HepG2 (cell line): ENCODE measurements at regions not wholly inside any gene's neighbourhood (a gene's known extent, or its start where the extent isn't known, plus 50 kb on each side); places are given as distances from the start of the nearest gene placed in this dataset.

Source experiments
- ATAC-seq: fragments of 200-7000 bp; cut with Tn5 transposase; 3 replicates; pipeline ENCODE4 v1.9.1; 2020; ENCODE audit warnings: mild to moderate bottlenecking, moderate library complexity
- BruUV-seq: library from RNA; stranded (reverse); fragments of 400-500 nt; replicated peaks from 2 replicates; lab custom pipeline; 2021; lab: Mats Ljungman, UMichigan
- CTCF ChIA-PET: fragments of 300-600 bp; formaldehyde crosslinking; extraction: SDS; loops from one replicate; lab custom pipeline; 2021; ENCODE audit warnings: low total read pairs, inconsistent platforms, low intra/inter-chr PET ratio; lab: Yijun Ruan, JAX
- POLR2A ChIA-PET: fragments of 350-600 bp; sonication (Branson Sonifier 250); formaldehyde crosslinking; loops from one replicate; lab custom pipeline; 2020; ENCODE audit warnings: antibody characterized with exemption, inconsistent platforms; lab: Yijun Ruan, JAX
- DNase-seq: peaks from one replicate; pipeline ENCODE4 v3.0.0-alpha.2; 2015; ENCODE audit warnings: low spot score
- FAIRE-seq: peaks from 3 replicates; lab custom pipeline; 2011; peaks lifted over from hg19 to GRCh38; lab: Jason Lieb, UNC
- H2AFZ ChIP-seq: one replicate; pipeline ENCODE4 v1.6.1; 2011; ENCODE audit warnings: low read length, inconsistent platforms
- H3K27ac ChIP-seq: fragments of 300-600 bp; 3 replicates; pipeline ENCODE4 v1.8.0; 2011; ENCODE audit warnings: mixed run types, mild to moderate bottlenecking, mixed read lengths, low read length, inconsistent platforms; ENCODE audit not compliant: insufficient read depth; ENCODE audit errors: extremely low read length
- H3K27me3 ChIP-seq, 2 experiments: fragments of 200-600 bp in 1 of 2; 2 replicates in 1 of 2; 3 replicates in 1 of 2; pipeline versions ENCODE4 v1.6.0 to v1.8.0; 2011; ENCODE audit warnings: low read length in 2 of 2, mild to moderate bottlenecking in 2 of 2, moderate library complexity in 2 of 2, inconsistent platforms in 1 of 2; ENCODE audit not compliant: insufficient read depth in 2 of 2, control insufficient read depth in 1 of 2
- H3K36me3 ChIP-seq, 2 experiments: fragments of 200-600 bp in 1 of 2; replicated peaks in 1 of 2; 2 replicates in 1 of 2; 3 replicates in 1 of 2; pipeline versions ENCODE4 v1.5.1 to v1.8.0; 2011; ENCODE audit warnings: low read length in 2 of 2, inconsistent platforms in 1 of 2; ENCODE audit not compliant: insufficient read depth in 2 of 2, control insufficient read depth in 1 of 2
- H3K4me1 ChIP-seq: 2 replicates; pipeline ENCODE4 v1.5.1; 2012; ENCODE audit warnings: low read length, inconsistent platforms; ENCODE audit not compliant: insufficient read depth
- H3K4me2 ChIP-seq: 2 replicates; pipeline ENCODE4 v1.6.0; 2011; ENCODE audit warnings: low read depth, low read length, inconsistent platforms
- H3K4me3 ChIP-seq, 3 experiments: fragments of 200-600 bp in 1 of 3; sonication (generic), shearing (Covaris generic) in 1 of 3; replicated peaks in 1 of 3; 2 replicates each; pipeline ENCODE4 v1.5.1; 2011 to 2016; ENCODE audit warnings: low read length in 3 of 3, inconsistent platforms in 2 of 3, low read depth in 2 of 3, mild to moderate bottlenecking in 2 of 3, control low read depth in 1 of 3, mixed read lengths in 1 of 3; ENCODE audit not compliant: insufficient read depth in 1 of 3
- H3K79me2 ChIP-seq: one replicate; pipeline ENCODE4 v1.6.1; 2011; ENCODE audit warnings: low read length, inconsistent platforms; ENCODE audit not compliant: insufficient read depth
- H3K9ac ChIP-seq: 2 replicates; pipeline ENCODE4 v1.6.0; 2011; ENCODE audit warnings: mild to moderate bottlenecking, low read depth, low read length, inconsistent platforms; ENCODE audit not compliant: insufficient read depth
- H3K9me3 ChIP-seq: 2 replicates; pipeline ENCODE4 v1.5.1; 2012; ENCODE audit warnings: mild to moderate bottlenecking, low read length
- H4K20me1 ChIP-seq: 2 replicates; pipeline ENCODE4 v1.6.0; 2011; ENCODE audit warnings: inconsistent platforms, mild to moderate bottlenecking, low read length, moderate library complexity; ENCODE audit not compliant: insufficient read depth
- CBX2 ChIP-seq, 2 experiments: fragments of 200-600 bp in 1 of 2; sonication (generic); formaldehyde crosslinking in 1 of 2; IDR thresholded peaks; 2 replicates each; pipeline versions ENCODE4 v1.7.0 to v1.8.1; 2018 to 2022; ENCODE audit warnings: low read depth in 2 of 2, low read length in 1 of 2, mild to moderate bottlenecking in 1 of 2, missing genetic modification reagents in 1 of 2
- CC2D1A ChIP-seq: sonication (generic); formaldehyde crosslinking; IDR thresholded peaks from 2 replicates; pipeline ENCODE4 v1.8.1; 2023; ENCODE audit warnings: mild to moderate bottlenecking, missing genetic modification reagents
- CCDC6 ChIP-seq: sonication (generic); formaldehyde crosslinking; IDR thresholded peaks from 2 replicates; pipeline ENCODE4 v1.8.1; 2022; ENCODE audit warnings: mild to moderate bottlenecking, missing genetic modification reagents, moderate library complexity
- FOSL2 ChIP-seq: sonication (generic); formaldehyde crosslinking; IDR thresholded peaks from 2 replicates; pipeline ENCODE4 v1.4.0; 2020; ENCODE audit warnings: missing genetic modification reagents
- FOXK1 ChIP-seq: sonication (generic); formaldehyde crosslinking; IDR thresholded peaks from 2 replicates; pipeline ENCODE4 v1.4.0; 2020; ENCODE audit warnings: low read depth, missing genetic modification reagents, borderline replicate concordance
- IRF9 ChIP-seq: sonication (generic); formaldehyde crosslinking; IDR thresholded peaks from 2 replicates; pipeline ENCODE4 v1.8.0; 2022; ENCODE audit warnings: missing genetic modification reagents, mild to moderate bottlenecking, borderline replicate concordance
- KLF15 ChIP-seq: sonication (generic); formaldehyde crosslinking; IDR thresholded peaks from 2 replicates; pipeline ENCODE4 v1.8.1; 2023; ENCODE audit warnings: borderline replicate concordance, mild to moderate bottlenecking, inconsistent platforms, missing genetic modification reagents, mixed read lengths
- NFYB ChIP-seq: sonication (generic); formaldehyde crosslinking; IDR thresholded peaks from 2 replicates; pipeline ENCODE4 v1.4.0; 2020; ENCODE audit warnings: missing genetic modification reagents
- PRDM10 ChIP-seq: sonication (generic); formaldehyde crosslinking; IDR thresholded peaks from 2 replicates; pipeline ENCODE4 v1.4.0; 2020; ENCODE audit warnings: low read depth, missing genetic modification reagents
- SMAD3 ChIP-seq: sonication (generic); formaldehyde crosslinking; IDR thresholded peaks from 2 replicates; pipeline ENCODE4 v1.4.0; 2020; ENCODE audit warnings: missing genetic modification reagents
- TMF1 ChIP-seq: sonication (generic); formaldehyde crosslinking; IDR thresholded peaks from 2 replicates; pipeline ENCODE4 v1.8.1; 2022; ENCODE audit warnings: low read depth, missing genetic modification reagents
- TRIM24 ChIP-seq: sonication (generic); formaldehyde crosslinking; IDR thresholded peaks from 2 replicates; pipeline ENCODE4 v1.8.0; 2022; ENCODE audit warnings: mild to moderate bottlenecking, missing genetic modification reagents
- TSC22D2 ChIP-seq: sonication (generic); formaldehyde crosslinking; IDR thresholded peaks from 2 replicates; pipeline ENCODE4 v1.5.1; 2020; ENCODE audit warnings: missing genetic modification reagents, mild to moderate bottlenecking, borderline replicate concordance
- ZNF720 ChIP-seq: sonication (generic); formaldehyde crosslinking; IDR thresholded peaks from 2 replicates; pipeline ENCODE4 v1.4.0; 2020; ENCODE audit warnings: missing genetic modification reagents
- WGBS: methylation state at CpG from one replicate; pipeline ENCODE4 v1.1.6; 2017; ENCODE audit warnings: low lambda C conversion rate; 5-methylcytosine and 5-hydroxymethylcytosine counted together
- in situ Hi-C: cut with HindIII; loops from 2 replicates; pipeline ENCODE4 v1.10.0; 2017; ENCODE audit warnings: low pct_unique_long_range_greater_than_20kb; ENCODE audit not compliant: extremely low pct_ligation_motif_present
- intact Hi-C: fragments of 100-400 bp; cut with micrococcal nuclease; formaldehyde crosslinking; loops from one replicate; pipeline ENCODE4 v1.10.0; 2022; ENCODE audit not compliant: unreplicated experiment

GRCh38 chr14:94998685-94999084 is 158.6 kb downstream of the DICER1 start:
- no peaks in the 10 kb centered on the region for H3K4me1 ChIP-seq
- no peaks in the 10 kb centered on the region for H4K20me1 ChIP-seq
- no peak overlapping the region for H3K4me3 ChIP-seq
- H3K9ac ChIP-seq, result no peak overlapping the region
- no peaks in the 10 kb centered on the region for H3K36me3 ChIP-seq
- TF ChIP-seq SMAD3, result no peak
- TF ChIP-seq TRIM24 (CRISPR knock-in tag), result no peak
- no peak for TF ChIP-seq ZNF720 (CRISPR knock-in tag)
- no peak for TF ChIP-seq NFYB (CRISPR knock-in tag)
- TF ChIP-seq CC2D1A (CRISPR knock-in tag), result no peak
- TF ChIP-seq IRF9, result no peak
- TF ChIP-seq TMF1 (CRISPR knock-in tag), result no peak
- TF ChIP-seq FOSL2 (CRISPR knock-in tag), result no peak
- no peak for TF ChIP-seq CBX2 (IDR thresholded peaks at IDR 0.05; ENCODE audit: low read depth, low read length)
- no peak for TF ChIP-seq CBX2 (CRISPR knock-in tag; IDR thresholded peaks at IDR 0.05; ENCODE audit: low read depth)
- TF ChIP-seq CCDC6 (CRISPR knock-in tag), result no peak
- no peak for TF ChIP-seq KLF15 (CRISPR knock-in tag)
- TF ChIP-seq FOXK1 (CRISPR knock-in tag), result no peak
- no peak for TF ChIP-seq TSC22D2 (CRISPR knock-in tag)
- TF ChIP-seq PRDM10 (CRISPR knock-in tag), result no peak
- TF ChIP-seq, all 625 proteins: peak for 0
- DNase-seq, result no peak
- BruUV-seq, result no TSS peak
- H2AFZ ChIP-seq, result no peak overlapping the region
- ATAC-seq, result no peak
- no peaks in the 10 kb centered on the region for H3K79me2 ChIP-seq
- intact Hi-C loops (no loop called here), in situ Hi-C loops (no loop called here)
- no peak overlapping the region for H3K4me2 ChIP-seq
- H3K27ac ChIP-seq, result no peak overlapping the region
- ChIA-PET CTCF (no interaction called here), POLR2A (no interaction called here)
- WGBS, result 11% methylated on average over 5 of the region's 10 CpGs
- FAIRE-seq, result no peak
- peaks cover 3 to 56% of the 10 kb centered on the region in 2 experiments for H3K27me3 ChIP-seq
- no peaks in the 10 kb centered on the region for H3K9me3 ChIP-seq
